HG03457 (cell line): ENCODE measurements at regions not wholly inside any gene's neighbourhood (a gene's known extent, or its start where the extent isn't known, plus 50 kb on each side); places are given as distances from the start of the nearest gene placed in this dataset.

ENCODE experiments used
- ATAC-seq: cut with Tn5 transposase; IDR thresholded peaks from one replicate; pipeline ENCODE4 v1.9.1; 2021; ENCODE audit warnings: moderate number of reproducible peaks; ENCODE audit not compliant: unreplicated experiment

DNA sequence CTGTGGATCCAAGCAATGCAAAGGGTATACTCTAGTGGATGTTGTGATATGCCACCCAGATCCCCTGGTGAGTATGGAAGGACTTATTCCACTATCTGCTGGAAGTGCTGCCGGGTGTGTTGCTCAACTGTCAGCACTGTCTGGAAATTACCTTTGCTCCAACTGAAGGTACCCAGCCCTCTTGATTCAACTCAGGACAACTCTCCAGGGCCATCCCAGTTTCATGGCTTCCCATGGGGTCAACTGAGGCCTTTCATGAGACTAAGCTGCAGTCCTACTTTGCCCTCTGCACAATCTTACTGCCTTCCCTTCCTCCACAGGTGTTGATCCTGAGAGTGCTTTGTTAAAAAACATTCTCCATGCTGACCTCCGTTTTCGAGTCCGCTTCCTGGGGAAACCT, 99.8 kb downstream of the SPRY1 start:
- no peak for ATAC-seq

DNA sequence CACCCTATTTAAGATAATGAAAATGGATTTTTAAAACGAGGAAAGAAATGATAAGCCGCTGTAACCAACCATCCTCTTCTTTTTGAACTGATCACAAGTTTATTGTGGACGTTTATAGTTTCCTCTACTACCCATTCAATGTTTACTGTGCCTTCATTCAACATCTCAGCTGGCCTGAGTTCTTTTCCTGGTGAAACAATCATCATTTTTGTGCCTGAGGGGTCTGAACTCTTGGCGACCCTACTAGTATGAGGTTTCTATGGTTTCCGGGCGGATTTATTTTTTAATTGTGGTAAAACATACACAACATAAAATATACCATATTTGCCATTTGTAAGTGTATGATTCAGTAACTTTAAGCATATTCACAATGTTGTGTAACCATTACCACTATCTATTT, 100.7 kb downstream of the SPRY1 start:
- ATAC-seq, result no peak

DNA sequence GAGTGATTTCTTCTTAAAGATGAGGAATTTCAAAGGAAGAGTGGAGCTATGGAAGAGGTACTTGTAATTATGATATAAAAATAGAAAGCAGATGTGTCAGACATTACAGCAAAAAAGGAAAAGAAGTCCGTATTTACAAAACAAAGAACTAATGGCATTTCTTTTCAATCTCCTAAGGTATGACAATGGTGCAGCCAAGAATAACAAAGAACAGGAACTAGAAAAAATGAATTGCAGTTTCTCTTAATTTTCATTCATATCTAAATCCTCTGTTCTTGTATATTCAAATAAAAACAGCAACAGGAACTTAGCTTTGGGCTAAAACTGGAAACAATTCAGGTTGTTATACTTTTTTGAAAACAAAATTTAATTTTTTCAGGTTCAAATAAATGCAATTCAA, 105.1 kb downstream of the SPRY1 start:
- no peak for ATAC-seq

GRCh38 chr4:123503698-123504363, 107.2 kb downstream of the SPRY1 start:
- ATAC-seq, result no peak

DNA sequence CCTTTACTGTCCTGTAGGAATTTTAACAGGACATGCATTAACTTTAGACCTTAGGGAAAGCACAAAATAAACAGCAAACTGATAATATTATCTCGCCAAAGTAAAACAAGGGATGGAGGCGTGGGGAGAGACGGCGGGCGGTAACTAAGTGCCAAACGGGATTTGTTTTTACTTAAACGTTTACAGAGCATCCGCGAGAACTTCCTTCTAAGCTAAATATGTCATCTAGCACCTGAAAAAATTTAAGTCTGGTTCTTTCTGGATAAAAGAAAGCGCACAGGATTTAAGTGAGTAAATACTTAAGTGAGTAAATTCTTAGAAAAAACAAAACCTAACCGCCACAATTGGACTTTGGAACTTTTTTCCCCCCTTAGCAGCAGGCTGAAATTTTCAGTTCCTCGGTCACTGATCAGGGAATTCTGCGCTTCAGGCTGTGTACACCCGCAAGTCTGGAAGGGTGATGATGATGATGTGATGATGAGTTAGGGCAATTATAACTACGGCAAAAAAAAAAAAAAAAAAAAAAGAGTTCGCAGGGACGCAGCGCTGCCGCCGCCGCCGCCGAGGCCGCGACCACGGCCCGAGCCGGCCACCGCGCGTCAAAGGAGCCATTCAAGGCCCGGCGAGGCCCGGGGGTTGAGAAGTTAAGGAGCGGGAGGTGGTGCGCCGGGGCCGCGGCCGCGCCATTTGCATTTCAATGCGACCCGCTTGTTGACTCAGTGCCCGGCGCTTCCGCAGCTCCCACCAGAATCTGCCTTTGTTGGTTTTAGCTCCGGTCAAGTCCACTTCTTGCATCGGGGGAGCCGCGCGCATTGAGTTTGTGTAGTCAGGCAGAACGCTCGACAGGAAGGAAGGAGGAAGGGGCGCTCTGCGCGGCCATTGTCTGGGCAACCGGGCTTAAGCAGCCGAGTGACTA, 108.8 kb downstream of the SPRY1 start:
- no peak for ATAC-seq

DNA sequence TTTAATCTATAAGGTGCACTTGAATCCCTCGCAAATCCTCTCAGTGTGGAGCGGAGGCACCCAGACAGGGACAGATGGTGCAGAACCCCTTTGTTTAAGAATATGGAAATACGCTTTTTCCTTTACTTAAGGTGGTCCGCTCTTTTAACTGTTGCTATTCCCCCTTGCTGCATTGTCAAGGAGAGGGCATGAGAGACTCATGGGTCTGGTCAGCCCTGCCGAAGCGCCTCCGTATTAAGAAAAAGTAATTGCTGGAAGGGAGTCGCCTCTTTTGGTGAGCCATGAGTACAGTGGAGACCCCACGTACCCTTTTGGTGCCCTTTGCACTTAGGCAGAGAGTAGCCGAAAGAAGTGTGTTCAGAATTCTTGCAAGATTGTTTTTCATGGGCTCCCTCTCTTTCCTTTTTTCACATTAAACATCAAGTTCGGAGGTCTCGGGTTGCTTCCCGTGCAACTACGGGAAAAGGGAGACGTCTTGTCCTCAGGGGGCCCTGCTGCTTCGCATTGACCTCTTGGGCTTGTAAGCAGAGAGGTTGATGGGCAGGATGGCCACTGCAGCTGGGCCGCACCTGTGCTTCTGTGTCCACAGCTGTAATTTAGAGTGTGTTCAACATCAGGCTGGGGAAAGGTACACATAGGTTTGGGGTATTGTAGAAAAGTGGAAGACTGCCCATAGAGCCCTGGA, 109.6 kb downstream of the SPRY1 start:
- ATAC-seq, result no peak

- ATAC-seq, result no peak
Observed at GRCh38 chr4:123507376-123507775, 110.8 kb downstream of the SPRY1 start.

GRCh38 chr4:123510221-123510620, 113.6 kb downstream of the SPRY1 start:
- ATAC-seq, result no peak

- no peak for ATAC-seq
Observed at GRCh38 chr4:123510659-123511058, 114.1 kb downstream of the SPRY1 start.

- no peak for ATAC-seq
Observed at GRCh38 chr4:123516576-123516975, 120.0 kb downstream of the SPRY1 start.

DNA sequence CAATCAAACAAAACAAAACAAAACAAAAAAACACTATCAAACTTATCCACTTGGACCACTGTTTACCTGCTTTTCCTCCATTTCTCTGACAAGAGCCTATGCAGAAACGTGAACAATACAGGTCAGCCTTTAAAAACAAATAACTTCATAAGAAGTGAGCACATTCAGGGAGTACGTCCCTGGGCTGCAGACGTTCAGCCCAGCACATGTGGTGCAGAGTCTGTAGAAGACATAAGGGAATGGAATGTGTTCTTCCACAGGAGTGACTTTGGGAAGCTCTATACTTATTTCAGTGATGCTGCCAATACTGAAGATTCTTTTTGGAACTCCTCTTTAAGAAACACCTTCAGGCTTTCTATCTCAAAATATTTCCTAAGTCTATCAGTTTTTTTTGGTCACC, 120.6 kb downstream of the SPRY1 start:
- ATAC-seq, result no peak

GRCh38 chr4:123517971-123518370, 121.4 kb downstream of the SPRY1 start:
- no peak for ATAC-seq

GRCh38 chr4:123520325-123520724, 123.7 kb downstream of the SPRY1 start:
- no peak for ATAC-seq

DNA sequence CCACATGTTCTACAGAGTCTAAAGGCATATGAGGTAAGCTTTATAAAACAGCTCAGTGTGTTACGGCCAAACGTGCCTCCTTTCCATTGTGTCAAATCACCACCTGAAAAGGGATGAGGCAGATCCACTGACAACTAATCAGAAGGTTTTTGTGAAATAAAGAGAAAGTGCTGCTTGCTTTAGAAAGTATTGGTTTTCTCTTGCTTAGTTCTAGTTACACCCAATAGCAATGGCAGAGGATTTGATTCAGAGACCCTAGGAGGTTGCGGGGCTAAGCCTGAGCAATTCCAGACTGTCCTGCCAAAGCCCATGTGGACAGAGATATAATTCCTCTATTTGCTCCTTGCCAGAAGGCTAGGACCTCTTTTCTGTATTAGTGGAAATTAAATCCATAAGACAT, 125.5 kb downstream of the SPRY1 start:
- ATAC-seq, result no peak

GRCh38 chr4:123522646-123523045, 126.1 kb downstream of the SPRY1 start:
- no peak for ATAC-seq

GRCh38 chr4:123524958-123525628, 128.5 kb downstream of the SPRY1 start:
- ATAC-seq, result no peak

- no peak for ATAC-seq
Observed at GRCh38 chr4:123526511-123526910, 129.9 kb downstream of the SPRY1 start.

DNA sequence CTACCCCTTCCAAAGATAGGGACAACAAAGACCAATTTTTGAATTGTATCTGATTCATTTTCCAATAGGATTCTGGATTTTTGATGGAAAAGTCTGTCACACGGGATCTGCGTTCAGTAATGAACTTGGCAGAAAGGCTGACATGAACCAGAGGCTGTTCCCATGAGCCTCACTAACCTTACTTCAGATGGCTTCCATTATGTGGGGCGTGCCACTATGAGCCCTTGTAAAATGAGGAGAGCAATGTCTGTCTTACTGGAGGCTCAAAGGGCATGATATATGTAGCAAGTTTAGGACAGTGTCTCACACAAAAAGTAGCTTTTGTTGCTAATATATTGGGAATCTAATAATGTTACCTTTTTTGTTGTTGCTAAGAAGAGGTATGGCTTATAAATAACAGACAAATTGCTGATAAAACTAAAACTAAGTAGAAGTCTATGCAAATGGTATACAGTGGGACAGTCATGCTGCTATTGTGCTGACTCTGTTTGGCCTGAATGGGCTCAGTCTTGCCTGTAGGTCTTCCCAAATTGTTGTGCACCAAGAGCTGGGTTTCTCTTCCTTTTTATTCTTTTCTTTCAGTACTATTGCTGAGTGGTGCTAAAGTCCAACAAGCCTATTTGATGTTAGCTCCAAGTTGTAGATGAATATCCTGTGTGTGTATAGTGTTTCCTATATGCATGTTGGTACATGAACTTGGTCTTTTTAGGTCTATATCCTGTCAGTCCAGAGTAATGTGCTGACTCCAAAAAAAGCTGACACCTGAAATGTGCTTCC, 132.1 kb downstream of the SPRY1 start:
- no peak for ATAC-seq

GRCh38 chr4:123529278-123529568, 132.6 kb downstream of the SPRY1 start:
- ATAC-seq, result no peak

- ATAC-seq, result no peak
Observed at GRCh38 chr4:123530357-123530756, 133.8 kb downstream of the SPRY1 start.
